A549 (cell line): ENCODE measurements at regions not wholly inside any gene's neighbourhood (a gene's known extent, or its start where the extent isn't known, plus 50 kb on each side); places are given as distances from the start of the nearest gene placed in this dataset.

Experiments used
- ATAC-seq, 2 experiments: fragments of 200-7000 bp in 1 of 2; fragments of >200 bp in 1 of 2; cut with Nextera tagmentation in 1 of 2; cut with Tn5 transposase in 1 of 2; 3 replicates each; pipeline versions ENCODE4 v1.8.0 to v1.9.1; 2018 to 2020; ENCODE audit warnings: mild to moderate bottlenecking in 1 of 2, moderate library complexity in 1 of 2
- CTCF ChIA-PET: fragments of 300-600 bp; sonication (Branson Sonifier 250); formaldehyde crosslinking; extraction: SDS; loops from one replicate; lab custom pipeline; 2021; ENCODE audit warnings: antibody characterized with exemption, inconsistent platforms; lab: Yijun Ruan, JAX
- POLR2A ChIA-PET: fragments of 350-600 bp; formaldehyde crosslinking; extraction: SDS; loops from one replicate; lab custom pipeline; 2021; ENCODE audit warnings: antibody characterized with exemption, inconsistent platforms; lab: Yijun Ruan, JAX
- DNase-seq, 2 experiments: peaks; one replicate each; pipeline versions ENCODE4 v3.0.0 to v3.0.0-alpha.2; 2011 to 2016; ENCODE audit warnings: low read depth in 1 of 2, low spot score in 1 of 2
- FAIRE-seq: peaks from 2 replicates; lab custom pipeline; 2011; peaks lifted over from hg19 to GRCh38; lab: Jason Lieb, UNC
- H3K27ac ChIP-seq, 2 experiments: fragments of >200 bp; sonication (Bioruptor Twin); formaldehyde crosslinking; 3 replicates each; pipeline ENCODE4 v1.5.1; 2016 to 2017
- H3K4me1 ChIP-seq: fragments of >200 bp; sonication (Bioruptor Twin); formaldehyde crosslinking; 3 replicates; pipeline ENCODE4 v1.6.1; 2016
- H3K4me2 ChIP-seq: fragments of >200 bp; sonication (Bioruptor Twin); formaldehyde crosslinking; 3 replicates; pipeline ENCODE4 v1.6.1; 2016
- H3K4me3 ChIP-seq: fragments of >200 bp; sonication (Bioruptor Twin); formaldehyde crosslinking; 3 replicates; pipeline ENCODE4 v1.5.1; 2016
- H3K9me3 ChIP-seq: fragments of >200 bp; sonication (Bioruptor Twin); formaldehyde crosslinking; 3 replicates; pipeline ENCODE4 v1.6.1; 2016
- BHLHE40 ChIP-seq: IDR thresholded peaks from 2 replicates; pipeline ENCODE4 v1.6.1; 2012; ENCODE audit warnings: low read depth, low read length, inconsistent platforms
- CBX2 ChIP-seq: fragments of 200-600 bp; sonication (generic); IDR thresholded peaks from 2 replicates; pipeline ENCODE4 v1.6.1; 2016; ENCODE audit warnings: low read depth, mild to moderate bottlenecking, borderline replicate concordance
- CBX8 ChIP-seq: fragments of 200-600 bp; sonication (generic); IDR thresholded peaks from 2 replicates; pipeline ENCODE4 v1.6.1; 2016
- CHD4 ChIP-seq: fragments of 200-600 bp; sonication (generic); IDR thresholded peaks from 2 replicates; pipeline ENCODE4 v1.6.1; 2016; ENCODE audit warnings: antibody characterized with exemption, mild to moderate bottlenecking, borderline replicate concordance
- EHF ChIP-seq: fragments of 250-450 bp; sonication (Bioruptor Pico); IDR thresholded peaks from 2 replicates; pipeline ENCODE4 v1.5.0; 2020; ENCODE audit warnings: mild to moderate bottlenecking
- EP300 ChIP-seq, 2 experiments: fragments of >200 bp; sonication (Bioruptor Twin); formaldehyde crosslinking; IDR thresholded peaks; 2 replicates in 1 of 2; 3 replicates in 1 of 2; pipeline ENCODE4 v1.6.1; 2016 to 2017
- ESRRA ChIP-seq: fragments of 150-350 bp; IDR thresholded peaks from 2 replicates; pipeline ENCODE4 v1.6.1; 2014; ENCODE audit warnings: mild to moderate bottlenecking, low read length, borderline replicate concordance
- FOSL2 ChIP-seq, 2 experiments: fragments of 450-650 bp in 1 of 2; fragments of >200 bp in 1 of 2; sonication (Bioruptor Twin) in 1 of 2; formaldehyde crosslinking; IDR thresholded peaks; 2 replicates each; pipeline versions ENCODE4 v1.5.0 to v1.6.1; 2016 to 2020; ENCODE audit warnings: mild to moderate bottlenecking in 1 of 2, moderate library complexity in 1 of 2
- GATA3 ChIP-seq: IDR thresholded peaks from 2 replicates; pipeline ENCODE4 v1.6.1; 2012; ENCODE audit warnings: borderline replicate concordance
- HDAC2 ChIP-seq: fragments of 200-600 bp; sonication (generic); IDR thresholded peaks from 2 replicates; pipeline ENCODE4 v1.6.1; 2016
- HEYL ChIP-seq: fragments of 250-450 bp; sonication (Bioruptor Pico); IDR thresholded peaks from 2 replicates; pipeline ENCODE4 v1.8.0; 2021; ENCODE audit warnings: mild to moderate bottlenecking, moderate library complexity
- JUNB ChIP-seq: fragments of >200 bp; sonication (Bioruptor Twin); formaldehyde crosslinking; IDR thresholded peaks from 2 replicates; pipeline ENCODE4 v1.6.1; 2016
- KDM1A ChIP-seq: fragments of 200-600 bp; sonication (generic); IDR thresholded peaks from 2 replicates; pipeline ENCODE4 v1.6.1; 2016; ENCODE audit warnings: low read depth, mild to moderate bottlenecking
- NFE2L2 ChIP-seq: fragments of 150-350 bp; conservative IDR thresholded peaks from 2 replicates; pipeline ENCODE4 v1.6.1; 2014; ENCODE audit warnings: low read length
- PHF8 ChIP-seq: fragments of 200-600 bp; sonication (generic); IDR thresholded peaks from 2 replicates; pipeline ENCODE4 v1.6.1; 2016; ENCODE audit warnings: low read depth, mild to moderate bottlenecking, antibody characterized with exemption, moderate library complexity, borderline replicate concordance
- RAD21 ChIP-seq, 2 experiments: fragments of >200 bp in 1 of 2; sonication (Bioruptor Twin) in 1 of 2; formaldehyde crosslinking in 1 of 2; IDR thresholded peaks in 1 of 2; conservative IDR thresholded peaks in 1 of 2; 2 replicates in 1 of 2; 3 replicates in 1 of 2; pipeline ENCODE4 v1.6.1; 2012 to 2018; ENCODE audit warnings: inconsistent platforms in 1 of 2
- RCOR1 ChIP-seq: fragments of 150-350 bp; IDR thresholded peaks from 2 replicates; pipeline ENCODE4 v1.6.1; 2014; ENCODE audit warnings: antibody characterized with exemption, low read length, low read depth
- TFCP2L1 ChIP-seq: fragments of 250-450 bp; sonication (Bioruptor Pico); IDR thresholded peaks from 2 replicates; pipeline ENCODE4 v1.5.0; 2021; ENCODE audit warnings: mild to moderate bottlenecking
- TP53 ChIP-seq: fragments of 250-450 bp; sonication (Bioruptor Pico); IDR thresholded peaks from 2 replicates; pipeline ENCODE4 v1.5.0; 2021; ENCODE audit warnings: mild to moderate bottlenecking, moderate library complexity
- ZSCAN20 ChIP-seq: fragments of 250-450 bp; sonication (Bioruptor Pico); IDR thresholded peaks from 2 replicates; pipeline ENCODE4 v1.8.0; 2022; ENCODE audit warnings: mild to moderate bottlenecking, moderate library complexity
- WGBS: methylation state at CpG from one replicate; pipeline ENCODE4 v1.1.6; 2017; ENCODE audit errors: missing lambda C conversion rate; 5-methylcytosine and 5-hydroxymethylcytosine counted together
- TF ChIP-seq, protein P1 (sequence below): fragments of 250-450 bp; sonication (Bioruptor Pico); IDR thresholded peaks from 2 replicates; pipeline ENCODE4 v1.5.0; 2020; ENCODE audit warnings: low read depth, mild to moderate bottlenecking, moderate library complexity
- TF ChIP-seq, protein P2 (sequence below): IDR thresholded peaks from 2 replicates; pipeline ENCODE4 v1.6.1; 2012
- TF ChIP-seq, protein P3 (sequence below): IDR thresholded peaks from 2 replicates; pipeline ENCODE4 v1.6.1; 2012
- TF ChIP-seq, protein P4 (sequence below): IDR thresholded peaks from 2 replicates; pipeline ENCODE4 v1.6.1; 2012; ENCODE audit warnings: low read depth, borderline replicate concordance
- TF ChIP-seq, protein P5 (sequence below): fragments of >200 bp; sonication (Bioruptor Twin); formaldehyde crosslinking; IDR thresholded peaks from 3 replicates; pipeline ENCODE4 v1.5.1; 2016
- TF ChIP-seq, protein P6 (sequence below): fragments of 250-450 bp; sonication (Bioruptor Pico); IDR thresholded peaks from 2 replicates; pipeline ENCODE4 v1.5.0; 2021; ENCODE audit warnings: mild to moderate bottlenecking, moderate library complexity, borderline replicate concordance

- ChIA-PET POLR2A (no interaction called here), CTCF (no interaction called here)
- Histone ChIP-seq H3K4me2 (no peak overlapping the region), H3K4me3 (no peak overlapping the region), H3K4me1 (no peaks in the 10 kb centered on the region), H3K27ac (no peak overlapping the region), H3K9me3 (no peaks in the 10 kb centered on the region)
- FAIRE-seq, result no peak
- WGBS, result 21% methylated on average over 1 of the region's 1 CpG
- no peak for ATAC-seq
- no peak for DNase-seq
- TF ChIP-seq CBX8, result no peak
- no peak for TF ChIP-seq EP300 (IDR thresholded peaks at IDR 0.05)
- TF ChIP-seq, protein P1, sequence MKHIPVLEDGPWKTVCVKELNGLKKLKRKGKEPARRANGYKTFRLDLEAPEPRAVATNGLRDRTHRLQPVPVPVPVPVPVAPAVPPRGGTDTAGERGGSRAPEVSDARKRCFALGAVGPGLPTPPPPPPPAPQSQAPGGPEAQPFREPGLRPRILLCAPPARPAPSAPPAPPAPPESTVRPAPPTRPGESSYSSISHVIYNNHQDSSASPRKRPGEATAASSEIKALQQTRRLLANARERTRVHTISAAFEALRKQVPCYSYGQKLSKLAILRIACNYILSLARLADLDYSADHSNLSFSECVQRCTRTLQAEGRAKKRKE (CRISPR knock-in tag), result no peak
- no peak for TF ChIP-seq RAD21 (conservative IDR thresholded peaks at IDR 0.05 in 1 of 2, IDR thresholded peaks at IDR 0.05 in 1 of 2)
- TF ChIP-seq, protein P2, sequence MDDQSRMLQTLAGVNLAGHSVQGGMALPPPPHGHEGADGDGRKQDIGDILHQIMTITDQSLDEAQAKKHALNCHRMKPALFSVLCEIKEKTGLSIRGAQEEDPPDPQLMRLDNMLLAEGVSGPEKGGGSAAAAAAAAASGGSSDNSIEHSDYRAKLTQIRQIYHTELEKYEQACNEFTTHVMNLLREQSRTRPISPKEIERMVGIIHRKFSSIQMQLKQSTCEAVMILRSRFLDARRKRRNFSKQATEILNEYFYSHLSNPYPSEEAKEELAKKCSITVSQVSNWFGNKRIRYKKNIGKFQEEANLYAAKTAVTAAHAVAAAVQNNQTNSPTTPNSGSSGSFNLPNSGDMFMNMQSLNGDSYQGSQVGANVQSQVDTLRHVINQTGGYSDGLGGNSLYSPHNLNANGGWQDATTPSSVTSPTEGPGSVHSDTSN, result no peak
- no peak for TF ChIP-seq CBX2
Measured at GRCh38 chr3:176581589-176581988, 615.7 kb downstream of the TBL1XR1 start.

- DNase-seq (no peak), ATAC-seq (no peak)
- WGBS, result 28% methylated on average over 2 of the region's 2 CpGs
Measured at GRCh38 chr3:176579711-176580185, 617.5 kb downstream of the TBL1XR1 start.

GRCh38 chr3:176578316-176578715 lies 619.0 kb downstream of the TBL1XR1 start:
- Histone ChIP-seq H3K4me2 (no peak overlapping the region), H3K27ac (no peak overlapping the region), H3K4me1 (no peaks in the 10 kb centered on the region), H3K9me3 (no peaks in the 10 kb centered on the region), H3K4me3 (no peak overlapping the region)
- ATAC-seq (no peak), FAIRE-seq (no peak), DNase-seq (no peak)
- ChIA-PET CTCF (no interaction called here), POLR2A (no interaction called here)
- WGBS, result 21% methylated on average over 3 of the region's 3 CpGs
- no peak for TF ChIP-seq ESRRA
- TF ChIP-seq ZSCAN20 (CRISPR knock-in tag), result no peak
- no peak for TF ChIP-seq JUNB
- TF ChIP-seq, protein P3, sequence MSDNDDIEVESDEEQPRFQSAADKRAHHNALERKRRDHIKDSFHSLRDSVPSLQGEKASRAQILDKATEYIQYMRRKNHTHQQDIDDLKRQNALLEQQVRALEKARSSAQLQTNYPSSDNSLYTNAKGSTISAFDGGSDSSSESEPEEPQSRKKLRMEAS, result no peak
- TF ChIP-seq, protein P4, sequence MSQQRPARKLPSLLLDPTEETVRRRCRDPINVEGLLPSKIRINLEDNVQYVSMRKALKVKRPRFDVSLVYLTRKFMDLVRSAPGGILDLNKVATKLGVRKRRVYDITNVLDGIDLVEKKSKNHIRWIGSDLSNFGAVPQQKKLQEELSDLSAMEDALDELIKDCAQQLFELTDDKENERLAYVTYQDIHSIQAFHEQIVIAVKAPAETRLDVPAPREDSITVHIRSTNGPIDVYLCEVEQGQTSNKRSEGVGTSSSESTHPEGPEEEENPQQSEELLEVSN, result no peak
- TF ChIP-seq TFCP2L1 (CRISPR knock-in tag), result no peak
- TF ChIP-seq, protein P5, sequence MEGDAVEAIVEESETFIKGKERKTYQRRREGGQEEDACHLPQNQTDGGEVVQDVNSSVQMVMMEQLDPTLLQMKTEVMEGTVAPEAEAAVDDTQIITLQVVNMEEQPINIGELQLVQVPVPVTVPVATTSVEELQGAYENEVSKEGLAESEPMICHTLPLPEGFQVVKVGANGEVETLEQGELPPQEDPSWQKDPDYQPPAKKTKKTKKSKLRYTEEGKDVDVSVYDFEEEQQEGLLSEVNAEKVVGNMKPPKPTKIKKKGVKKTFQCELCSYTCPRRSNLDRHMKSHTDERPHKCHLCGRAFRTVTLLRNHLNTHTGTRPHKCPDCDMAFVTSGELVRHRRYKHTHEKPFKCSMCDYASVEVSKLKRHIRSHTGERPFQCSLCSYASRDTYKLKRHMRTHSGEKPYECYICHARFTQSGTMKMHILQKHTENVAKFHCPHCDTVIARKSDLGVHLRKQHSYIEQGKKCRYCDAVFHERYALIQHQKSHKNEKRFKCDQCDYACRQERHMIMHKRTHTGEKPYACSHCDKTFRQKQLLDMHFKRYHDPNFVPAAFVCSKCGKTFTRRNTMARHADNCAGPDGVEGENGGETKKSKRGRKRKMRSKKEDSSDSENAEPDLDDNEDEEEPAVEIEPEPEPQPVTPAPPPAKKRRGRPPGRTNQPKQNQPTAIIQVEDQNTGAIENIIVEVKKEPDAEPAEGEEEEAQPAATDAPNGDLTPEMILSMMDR, result no peak
- no peak for TF ChIP-seq HEYL (CRISPR knock-in tag)

More at GRCh38 chr3:176579711-176580185, 617.5 kb downstream of the TBL1XR1 start:
- Histone ChIP-seq H3K9me3 (no peaks in the 10 kb centered on the region), H3K27ac (no peak overlapping the region), H3K4me1 (no peaks in the 10 kb centered on the region), H3K4me2 (no peak overlapping the region), H3K4me3 (no peak overlapping the region)
- TF ChIP-seq NFE2L2 (no peak), JUNB (no peak), HDAC2 (no peak), EHF (CRISPR knock-in tag) (no peak), TP53 (no peak), CHD4 (no peak), KDM1A (no peak), RCOR1 (no peak), GATA3 (no peak), BHLHE40 (no peak), PHF8 (no peak), FOSL2 (IDR thresholded peaks at IDR 0.05) (no peak), FOSL2 (CRISPR knock-in tag; IDR thresholded peaks at IDR 0.05) (no peak), HEYL (CRISPR knock-in tag) (no peak)
- TF ChIP-seq, protein P6, sequence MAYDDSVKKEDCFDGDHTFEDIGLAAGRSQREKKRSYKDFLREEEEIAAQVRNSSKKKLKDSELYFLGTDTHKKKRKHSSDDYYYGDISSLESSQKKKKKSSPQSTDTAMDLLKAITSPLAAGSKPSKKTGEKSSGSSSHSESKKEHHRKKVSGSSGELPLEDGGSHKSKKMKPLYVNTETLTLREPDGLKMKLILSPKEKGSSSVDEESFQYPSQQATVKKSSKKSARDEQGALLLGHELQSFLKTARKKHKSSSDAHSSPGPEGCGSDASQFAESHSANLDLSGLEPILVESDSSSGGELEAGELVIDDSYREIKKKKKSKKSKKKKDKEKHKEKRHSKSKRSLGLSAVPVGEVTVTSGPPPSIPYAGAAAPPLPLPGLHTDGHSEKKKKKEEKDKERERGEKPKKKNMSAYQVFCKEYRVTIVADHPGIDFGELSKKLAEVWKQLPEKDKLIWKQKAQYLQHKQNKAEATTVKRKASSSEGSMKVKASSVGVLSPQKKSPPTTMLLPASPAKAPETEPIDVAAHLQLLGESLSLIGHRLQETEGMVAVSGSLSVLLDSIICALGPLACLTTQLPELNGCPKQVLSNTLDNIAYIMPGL (CRISPR knock-in tag), result no peak
- TF ChIP-seq, protein P1 (CRISPR knock-in tag), result no peak
- FAIRE-seq, result no peak
- ChIA-PET POLR2A (no interaction called here), CTCF (no interaction called here)
